Duodenal mucosa (tissue), 2 donors: ENCODE measurements at regions not wholly inside any gene's neighbourhood (a gene's known extent, or its start where the extent isn't known, plus 50 kb on each side); places are given as distances from the start of the nearest gene placed in this dataset.

Source experiments
- H3K27ac ChIP-seq: one replicate; pipeline ENCODE4 v1.7.0; 2013; ENCODE audit warnings: low read depth, low read length
- H3K27me3 ChIP-seq, 2 donors: one replicate each; pipeline ENCODE4 v1.7.0; 2013; ENCODE audit warnings: low read length in 2 of 2, control low read depth in 1 of 2; ENCODE audit not compliant: insufficient read depth in 2 of 2, control insufficient read depth in 1 of 2
- H3K36me3 ChIP-seq, 2 donors: one replicate each; pipeline ENCODE4 v1.7.0; 2013; ENCODE audit warnings: low read length in 2 of 2, control low read depth in 1 of 2; ENCODE audit not compliant: insufficient read depth in 2 of 2, control insufficient read depth in 1 of 2
- H3K4me1 ChIP-seq, 2 donors: one replicate each; pipeline ENCODE4 v1.7.0; 2013; ENCODE audit warnings: low read length in 2 of 2, control low read depth in 1 of 2; ENCODE audit not compliant: insufficient read depth in 2 of 2, control insufficient read depth in 1 of 2
- H3K4me3 ChIP-seq, 2 donors: one replicate each; pipeline ENCODE4 v1.7.0; 2013; ENCODE audit warnings: low read length in 2 of 2, low read depth in 1 of 2
- H3K9ac ChIP-seq, 2 donors: one replicate each; pipeline ENCODE4 v1.7.0; 2013; ENCODE audit warnings: low read length in 2 of 2, low read depth in 1 of 2
- H3K9me3 ChIP-seq, 2 donors: one replicate each; pipeline ENCODE4 v1.7.0; 2013; ENCODE audit warnings: low read length in 2 of 2, control low read depth in 1 of 2; ENCODE audit not compliant: control insufficient read depth in 1 of 2

GRCh38 chr2:226330206-226330605 is 469.4 kb downstream of the IRS1 start:
- Histone ChIP-seq H3K9me3 (no peaks in the 10 kb centered on the region), H3K36me3 (no peaks in the 10 kb centered on the region), H3K27ac (no peak overlapping the region), H3K4me1 (no peaks in the 10 kb centered on the region), H3K9ac (no peak overlapping the region), H3K27me3 (no peaks in the 10 kb centered on the region), H3K4me3 (no peak overlapping the region)

GRCh38 chr2:226329180-226329579 is 470.4 kb downstream of the IRS1 start:
- no peak overlapping the region for H3K27ac ChIP-seq
- no peaks in the 10 kb centered on the region for H3K36me3 ChIP-seq
- H3K9me3 ChIP-seq, result no peaks in the 10 kb centered on the region
- no peaks in the 10 kb centered on the region for H3K4me1 ChIP-seq
- H3K4me3 ChIP-seq, result no peak overlapping the region
- no peaks in the 10 kb centered on the region for H3K27me3 ChIP-seq
- no peak overlapping the region for H3K9ac ChIP-seq

GRCh38 chr2:226327830-226328229 is 471.8 kb downstream of the IRS1 start:
- Histone ChIP-seq H3K27me3 (no peaks in the 10 kb centered on the region), H3K27ac (no peak overlapping the region), H3K4me3 (no peak overlapping the region), H3K4me1 (no peaks in the 10 kb centered on the region), H3K36me3 (no peaks in the 10 kb centered on the region), H3K9me3 (no peaks in the 10 kb centered on the region), H3K9ac (no peak overlapping the region)

GRCh38 chr2:226325526-226325925 is 474.1 kb downstream of the IRS1 start:
- H3K9me3 ChIP-seq, result no peaks in the 10 kb centered on the region
- H3K4me3 ChIP-seq, result no peak overlapping the region
- no peaks in the 10 kb centered on the region for H3K4me1 ChIP-seq
- no peak overlapping the region for H3K9ac ChIP-seq
- H3K27me3 ChIP-seq, result no peaks in the 10 kb centered on the region
- no peak overlapping the region for H3K27ac ChIP-seq
- no peaks in the 10 kb centered on the region for H3K36me3 ChIP-seq

GRCh38 chr2:226320076-226320948 is 479.3 kb downstream of the IRS1 start:
- Histone ChIP-seq H3K36me3 (no peaks in the 10 kb centered on the region), H3K4me3 (no peak overlapping the region), H3K27me3 (no peaks in the 10 kb centered on the region), H3K27ac (no peak overlapping the region), H3K4me1 (no peaks in the 10 kb centered on the region), H3K9ac (no peak overlapping the region), H3K9me3 (no peaks in the 10 kb centered on the region)

GRCh38 chr2:226317970-226318369 is 481.6 kb downstream of the IRS1 start:
- H3K9me3 ChIP-seq, result no peaks in the 10 kb centered on the region
- H3K4me3 ChIP-seq, result no peak overlapping the region
- no peaks in the 10 kb centered on the region for H3K36me3 ChIP-seq
- H3K27ac ChIP-seq, result no peak overlapping the region
- H3K27me3 ChIP-seq, result no peaks in the 10 kb centered on the region
- H3K4me1 ChIP-seq, result no peaks in the 10 kb centered on the region
- no peak overlapping the region for H3K9ac ChIP-seq

- Histone ChIP-seq H3K4me1 (no peaks in the 10 kb centered on the region), H3K9ac (no peak overlapping the region), H3K36me3 (no peaks in the 10 kb centered on the region), H3K4me3 (no peak overlapping the region), H3K27me3 (no peaks in the 10 kb centered on the region), H3K9me3 (no peaks in the 10 kb centered on the region), H3K27ac (no peak overlapping the region)
These were observed 486.6 kb downstream of the IRS1 start for GRCh38 chr2:226313060-226313459.

- no peaks in the 10 kb centered on the region for H3K27me3 ChIP-seq
- no peaks in the 10 kb centered on the region for H3K9me3 ChIP-seq
- H3K4me3 ChIP-seq, result no peak overlapping the region
- no peaks in the 10 kb centered on the region for H3K36me3 ChIP-seq
- no peak overlapping the region for H3K27ac ChIP-seq
- no peak overlapping the region for H3K9ac ChIP-seq
- H3K4me1 ChIP-seq, result no peaks in the 10 kb centered on the region
These were observed 487.5 kb downstream of the IRS1 start for GRCh38 chr2:226312155-226312554.

- no peaks in the 10 kb centered on the region for H3K27me3 ChIP-seq
These were observed 489.5 kb downstream of the IRS1 start for GRCh38 chr2:226310146-226310545.

GRCh38 chr2:226308986-226309385 is 490.6 kb downstream of the IRS1 start:
- Histone ChIP-seq H3K27ac (no peak overlapping the region), H3K36me3 (no peaks in the 10 kb centered on the region)

More at GRCh38 chr2:226310146-226310545, 489.5 kb downstream of the IRS1 start:
- Histone ChIP-seq H3K36me3 (no peaks in the 10 kb centered on the region), H3K9ac (no peak overlapping the region), H3K4me1 (no peaks in the 10 kb centered on the region), H3K27ac (no peak overlapping the region), H3K4me3 (no peak overlapping the region), H3K9me3 (no peaks in the 10 kb centered on the region)

More at GRCh38 chr2:226308986-226309385, 490.6 kb downstream of the IRS1 start:
- Histone ChIP-seq H3K27me3 (no peaks in the 10 kb centered on the region), H3K4me1 (no peaks in the 10 kb centered on the region), H3K4me3 (no peak overlapping the region), H3K9ac (no peak overlapping the region), H3K9me3 (no peaks in the 10 kb centered on the region)
